UCSD-AML1 (cell line): ENCODE measurements at regions not wholly inside any gene's neighbourhood (a gene's known extent, or its start where the extent isn't known, plus 50 kb on each side); places are given as distances from the start of the nearest gene placed in this dataset.

Experiments used
- DNase-seq: peaks from one replicate; lab custom pipeline; 2025; ENCODE audit not compliant: unreplicated experiment; lab: John Stamatoyannopoulos, UW

DNA sequence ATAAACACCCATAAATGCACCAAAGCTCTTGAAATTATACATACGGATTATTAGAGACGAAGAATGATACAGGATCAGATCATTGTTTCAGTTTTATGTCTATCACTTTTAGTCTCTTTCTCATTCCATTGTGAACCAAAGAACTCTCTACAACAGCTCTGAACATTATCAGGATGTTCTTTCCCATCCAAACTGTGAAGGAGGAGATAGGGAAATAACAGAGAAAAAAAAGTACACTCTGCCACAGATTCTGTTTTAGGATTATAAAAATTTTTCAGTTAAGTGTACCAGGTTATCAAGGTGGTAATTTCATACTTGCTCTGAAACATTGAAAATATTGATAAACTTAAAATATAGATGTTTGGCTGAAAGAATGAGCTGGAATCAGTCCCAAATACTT lies 270.9 kb downstream of the MZT1 start:
- no peak for DNase-seq

DNA sequence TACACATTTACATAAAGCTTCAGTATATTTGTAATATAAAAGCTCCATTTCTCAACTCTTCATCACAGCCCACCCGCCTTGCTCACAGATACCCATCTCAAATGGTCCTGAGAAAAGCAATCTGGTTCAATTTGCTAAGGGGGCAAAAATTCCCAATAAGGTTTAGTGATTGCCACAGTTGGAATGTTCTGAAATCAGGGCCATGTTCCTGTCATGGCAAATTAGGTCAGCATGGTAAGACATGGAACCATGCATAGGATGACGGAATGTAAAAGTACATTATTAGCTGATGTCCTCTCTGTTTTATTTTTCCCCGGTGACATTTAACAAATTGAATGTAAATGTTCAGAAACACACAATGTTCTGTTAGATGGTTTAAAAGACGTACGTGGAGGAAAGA lies 274.3 kb downstream of the MZT1 start:
- DNase-seq, result no peak

DNA sequence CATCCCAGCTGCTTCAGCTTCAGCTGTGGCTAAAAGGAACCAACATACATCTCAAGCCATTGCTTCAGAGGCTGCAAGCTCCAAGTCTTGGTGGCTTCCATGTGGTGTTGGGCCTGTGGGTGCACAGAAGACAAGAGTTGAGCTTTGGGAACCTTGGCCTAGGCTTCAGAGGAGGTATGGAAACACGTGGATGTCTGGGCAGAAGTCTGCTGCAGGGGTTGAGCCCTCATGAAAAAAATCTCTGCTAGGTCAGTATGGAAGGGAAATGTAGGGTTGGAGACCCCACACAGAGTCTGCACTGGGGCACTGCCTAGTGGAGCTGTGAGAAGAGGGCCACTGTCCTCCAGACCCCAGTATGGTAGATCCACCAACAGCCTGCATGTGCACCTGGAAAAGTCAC lies 279.3 kb downstream of the MZT1 start:
- DNase-seq, result no peak

DNA sequence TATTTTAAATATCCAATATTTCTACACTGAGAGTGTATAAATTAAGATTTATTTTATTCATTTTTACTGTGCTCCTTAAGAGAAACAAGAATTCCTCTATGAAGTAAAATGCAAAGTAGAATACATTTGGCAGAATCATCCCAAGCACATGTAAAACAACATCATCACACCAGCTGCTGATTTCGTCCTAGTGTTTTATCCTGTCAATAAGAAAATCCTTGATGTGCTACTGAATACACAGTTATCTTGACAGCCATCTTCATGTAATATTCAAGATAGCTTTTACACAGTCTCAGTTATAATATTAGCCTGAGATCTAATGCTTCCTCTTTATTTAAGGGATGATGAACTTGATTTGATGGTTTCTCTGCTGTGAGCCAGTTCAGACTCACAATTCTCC lies 282.4 kb downstream of the MZT1 start:
- no peak for DNase-seq

DNA sequence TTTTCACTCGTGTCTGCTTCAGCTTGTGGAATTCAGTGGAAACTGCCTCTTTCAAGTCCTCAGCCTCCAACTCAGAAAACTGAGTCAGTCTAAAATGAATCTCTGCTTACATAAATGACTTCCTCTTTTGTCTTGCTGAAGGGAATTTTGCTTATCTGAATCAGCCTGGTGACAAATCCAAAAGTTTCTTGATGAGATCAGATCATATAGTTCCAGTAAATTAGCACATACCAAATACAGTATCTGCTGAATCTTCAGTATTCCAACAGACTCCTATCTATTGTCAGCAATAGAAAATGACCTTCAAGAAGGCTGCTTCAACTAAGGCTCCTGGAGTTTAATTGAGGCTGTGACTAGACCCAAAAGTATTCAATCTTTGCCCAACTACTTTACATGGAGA lies 290.0 kb downstream of the MZT1 start:
- no peak for DNase-seq

GRCh38 chr13:72435251-72435650 lies 292.2 kb downstream of the MZT1 start:
- DNase-seq, result no peak

- no peak for DNase-seq
These were observed 295.3 kb downstream of the MZT1 start for GRCh38 chr13:72431981-72432682.

- DNase-seq, result no peak
These were observed 296.5 kb downstream of the MZT1 start for GRCh38 chr13:72430923-72431322.

DNA sequence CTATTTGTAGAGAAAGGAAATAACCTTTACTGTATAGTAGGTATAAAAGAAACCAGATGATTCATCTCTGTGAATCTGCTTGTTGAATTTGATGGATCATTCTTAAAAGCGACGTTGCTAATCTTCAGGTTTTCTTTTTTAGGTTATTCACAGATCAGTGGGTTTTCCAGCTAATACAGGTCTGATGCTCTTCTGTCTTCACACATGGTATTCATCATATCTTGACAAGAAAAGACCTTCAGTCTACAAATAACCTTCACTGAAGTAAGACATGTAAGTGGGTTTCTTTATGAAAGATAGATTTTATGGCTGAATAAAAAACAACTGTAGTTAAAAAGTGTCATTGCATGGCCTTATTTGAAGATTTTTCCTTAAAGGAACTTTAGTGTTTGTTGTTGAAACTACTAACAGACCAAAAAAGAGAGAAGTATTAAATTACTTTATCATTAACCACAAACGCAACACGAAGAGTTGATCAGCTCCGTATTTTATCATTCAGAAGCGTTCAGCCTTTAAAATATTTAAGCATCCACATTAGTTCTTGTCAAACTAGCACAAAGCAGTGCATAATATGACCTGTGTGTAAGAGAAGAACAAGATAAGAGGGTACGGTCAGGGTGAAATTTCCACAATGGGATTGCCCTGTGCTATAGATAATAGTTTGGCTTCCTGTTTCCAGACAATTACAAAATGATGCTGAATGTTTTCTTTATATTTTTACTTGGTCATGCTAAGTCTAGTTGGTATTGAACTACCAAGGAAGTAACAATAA lies 299.5 kb downstream of the MZT1 start:
- DNase-seq, result no peak

GRCh38 chr13:72424059-72424458 lies 303.4 kb downstream of the MZT1 start:
- DNase-seq, result no peak

GRCh38 chr13:72415817-72416216 lies 311.6 kb downstream of the MZT1 start:
- DNase-seq, result no peak

- DNase-seq, result no peak
These were observed 314.9 kb downstream of the MZT1 start for GRCh38 chr13:72412481-72412880.

DNA sequence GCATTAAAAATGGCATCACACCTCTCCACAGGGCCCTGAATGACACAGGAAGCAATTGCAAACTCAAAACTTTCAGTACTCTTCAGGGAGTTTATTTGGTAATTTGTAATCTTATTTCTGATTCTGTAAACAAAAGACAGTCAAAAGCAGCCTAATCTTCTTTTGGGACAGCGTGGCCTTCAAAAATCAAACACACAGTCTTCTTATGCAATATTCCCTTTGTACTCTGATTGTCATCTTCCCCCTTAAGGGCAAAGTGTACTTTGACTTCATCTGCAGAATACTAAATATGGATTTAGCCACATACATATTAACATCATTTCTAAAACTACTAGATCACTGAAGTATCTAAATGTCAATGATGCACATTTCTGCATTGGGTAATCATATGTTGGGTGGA lies 322.0 kb downstream of the MZT1 start:
- no peak for DNase-seq

GRCh38 chr13:72403396-72404010 lies 323.9 kb downstream of the MZT1 start:
- DNase-seq, result no peak

DNA sequence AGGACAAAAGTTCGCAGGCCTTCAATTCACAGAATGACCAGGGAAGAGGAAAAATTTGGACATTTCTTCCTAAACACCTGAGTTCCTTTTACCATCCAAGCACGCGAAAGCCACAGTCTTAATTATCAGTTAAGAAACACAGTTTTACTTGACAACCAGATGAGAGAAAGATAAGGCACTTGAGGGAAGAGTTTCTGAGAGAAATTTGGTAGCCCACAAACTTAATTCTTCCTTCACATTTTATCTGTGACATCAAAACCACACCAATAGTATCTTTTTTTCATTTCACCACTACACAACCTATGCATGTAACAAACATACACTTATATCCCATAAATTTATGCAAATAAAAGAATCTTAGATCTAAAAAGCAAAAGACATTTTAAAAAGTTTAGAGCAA lies 326.6 kb downstream of the MZT1 start:
- DNase-seq, result no peak

DNA sequence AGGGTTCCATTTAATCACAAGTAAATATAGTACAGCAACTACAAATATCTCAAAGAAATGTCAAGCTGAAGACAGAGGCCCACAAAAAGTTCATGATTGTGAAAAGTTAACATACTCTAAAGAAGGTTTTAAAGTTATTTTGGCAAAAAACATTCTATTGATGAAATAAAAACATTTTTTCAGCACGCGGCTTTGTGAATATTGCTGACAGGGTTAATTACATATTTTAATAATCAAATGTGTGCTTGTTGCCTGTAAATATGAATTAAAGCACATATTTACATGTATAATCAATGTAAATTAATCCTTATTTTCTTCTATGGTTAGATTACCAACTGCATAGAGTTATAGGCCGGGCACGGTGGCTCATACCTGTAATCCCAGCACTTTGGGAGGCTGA lies 328.1 kb downstream of the MZT1 start:
- no peak for DNase-seq

GRCh38 chr13:72397265-72397664 lies 330.2 kb downstream of the MZT1 start:
- DNase-seq, result no peak

DNA sequence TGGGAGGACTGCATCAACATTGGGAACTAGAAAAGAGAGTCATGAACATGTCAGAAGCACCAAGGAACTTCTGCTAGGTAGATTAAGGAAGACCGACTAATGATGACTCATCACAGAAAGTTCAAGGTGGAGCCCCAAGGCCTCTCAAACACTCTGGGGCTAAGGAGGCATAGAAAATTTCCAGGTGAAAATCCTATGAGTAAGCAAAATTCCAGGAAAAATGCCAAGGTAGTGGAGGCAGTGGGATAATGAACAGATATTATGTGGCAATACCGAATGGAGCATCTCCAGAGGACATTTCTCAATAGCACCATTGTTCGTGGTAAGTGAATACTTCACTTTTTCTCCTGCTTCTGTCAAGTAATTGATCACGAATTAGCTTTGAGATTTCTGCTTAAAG lies 336.5 kb downstream of the MZT1 start:
- DNase-seq, result no peak

DNA sequence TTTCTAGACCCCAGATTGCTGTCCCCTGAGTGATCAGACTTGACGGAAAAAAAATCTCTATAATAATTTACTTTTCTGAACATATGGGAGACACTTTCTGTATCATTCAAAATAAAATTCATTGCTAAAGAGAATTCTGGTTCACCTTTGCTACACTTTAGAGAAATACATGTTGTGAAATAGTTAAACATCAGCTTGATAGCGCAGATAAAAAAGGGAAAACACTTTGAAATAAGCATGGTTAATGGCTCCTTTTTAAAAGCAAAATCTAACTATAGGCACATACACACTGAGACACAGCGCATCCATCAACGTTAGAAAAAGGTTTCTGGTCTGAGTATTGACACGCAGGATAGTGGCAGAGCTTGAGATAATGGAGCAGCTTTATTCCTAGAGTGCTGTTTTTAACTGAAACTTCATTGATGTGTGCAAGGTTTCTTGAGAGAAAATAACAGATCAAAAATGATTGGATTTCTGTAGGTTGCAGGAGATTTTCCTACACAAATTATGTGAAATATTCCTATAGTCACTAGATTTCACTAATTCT lies 341.2 kb downstream of the MZT1 start:
- DNase-seq, result no peak

GRCh38 chr13:72384879-72385278 lies 342.6 kb downstream of the MZT1 start:
- DNase-seq, result no peak

- no peak for DNase-seq
These were observed 343.1 kb downstream of the MZT1 start for GRCh38 chr13:72384186-72384823.

GRCh38 chr13:72383646-72384045 lies 343.8 kb downstream of the MZT1 start:
- DNase-seq, result no peak
